SK-N-MC (cell line): ENCODE measurements at regions not wholly inside any gene's neighbourhood (a gene's known extent, or its start where the extent isn't known, plus 50 kb on each side); places are given as distances from the start of the nearest gene placed in this dataset.

ENCODE experiments used
- EZH2 ChIP-seq: fragments of 200-600 bp; sonication (generic); IDR thresholded peaks from one replicate; pipeline ENCODE4 v1.6.1; 2017; ENCODE audit warnings: antibody characterized with exemption
- FOXP2 ChIP-seq: optimal IDR thresholded peaks from 2 replicates; pipeline ENCODE3; 2011; ENCODE audit warnings: mild to moderate bottlenecking, moderate library complexity; ENCODE audit not compliant: insufficient read depth; ENCODE audit errors: extremely low read length, control extremely low read depth
- POLR2AphosphoS5 ChIP-seq: IDR thresholded peaks from 2 replicates; pipeline ENCODE4 v1.6.1; 2012; ENCODE audit warnings: mild to moderate bottlenecking, low read depth, low read length, borderline replicate concordance

GRCh38 chr4:85257817-85258370, 217.1 kb upstream of the ARHGAP24 start:
- TF ChIP-seq POLR2AphosphoS5 (no peak), EZH2 (no peak), FOXP2 (no peak)
